ENCODE measurements at regions not wholly inside any gene's neighbourhood (a gene's known extent, or its start where the extent isn't known, plus 50 kb on each side); places are given as distances from the start of the nearest gene placed in this dataset.

DNA sequence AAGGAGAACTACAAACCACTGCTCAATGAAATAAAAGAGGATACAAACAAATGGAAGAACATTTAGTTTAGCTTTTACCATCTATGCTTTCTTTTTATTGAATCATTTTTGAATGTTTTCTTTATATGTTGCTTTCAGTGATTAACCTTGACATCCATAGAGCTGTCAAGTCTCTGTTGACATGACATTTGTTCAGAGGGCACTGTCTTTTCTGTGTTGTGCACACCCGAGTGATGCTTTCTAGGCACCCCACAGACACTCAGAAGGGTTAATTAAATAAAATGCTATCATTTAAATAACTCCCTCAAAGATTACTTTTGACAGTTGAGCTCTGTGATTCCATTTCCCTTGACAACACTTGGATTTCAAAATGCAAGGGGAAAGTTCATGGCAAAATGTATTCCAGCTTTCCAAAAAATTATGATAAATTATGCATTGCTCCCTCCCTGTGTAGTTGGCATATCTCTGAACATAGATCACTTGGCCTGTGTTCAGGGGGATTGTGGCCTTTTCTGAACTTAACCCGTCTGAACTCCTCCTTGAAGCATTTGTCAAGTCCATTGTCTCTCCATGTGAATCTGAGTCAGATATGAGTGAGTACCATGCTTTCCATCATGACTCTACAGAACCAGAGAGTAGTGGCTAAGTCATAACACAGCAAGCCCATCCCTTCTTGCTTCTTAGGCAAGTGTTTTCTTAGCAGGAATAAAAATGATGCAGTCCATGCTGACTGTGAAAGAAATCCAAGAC lies 372.6 kb downstream of the RPRM start:
- TF ChIP-seq, protein P1, sequence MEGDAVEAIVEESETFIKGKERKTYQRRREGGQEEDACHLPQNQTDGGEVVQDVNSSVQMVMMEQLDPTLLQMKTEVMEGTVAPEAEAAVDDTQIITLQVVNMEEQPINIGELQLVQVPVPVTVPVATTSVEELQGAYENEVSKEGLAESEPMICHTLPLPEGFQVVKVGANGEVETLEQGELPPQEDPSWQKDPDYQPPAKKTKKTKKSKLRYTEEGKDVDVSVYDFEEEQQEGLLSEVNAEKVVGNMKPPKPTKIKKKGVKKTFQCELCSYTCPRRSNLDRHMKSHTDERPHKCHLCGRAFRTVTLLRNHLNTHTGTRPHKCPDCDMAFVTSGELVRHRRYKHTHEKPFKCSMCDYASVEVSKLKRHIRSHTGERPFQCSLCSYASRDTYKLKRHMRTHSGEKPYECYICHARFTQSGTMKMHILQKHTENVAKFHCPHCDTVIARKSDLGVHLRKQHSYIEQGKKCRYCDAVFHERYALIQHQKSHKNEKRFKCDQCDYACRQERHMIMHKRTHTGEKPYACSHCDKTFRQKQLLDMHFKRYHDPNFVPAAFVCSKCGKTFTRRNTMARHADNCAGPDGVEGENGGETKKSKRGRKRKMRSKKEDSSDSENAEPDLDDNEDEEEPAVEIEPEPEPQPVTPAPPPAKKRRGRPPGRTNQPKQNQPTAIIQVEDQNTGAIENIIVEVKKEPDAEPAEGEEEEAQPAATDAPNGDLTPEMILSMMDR (IDR thresholded peaks at IDR 0.05; ENCODE audit: insufficient read depth, low read length, poor library complexity, severe bottlenecking), result no peak
- DNase-seq (ENCODE audit: low read depth), result no peak
- no peak overlapping the region for H3K4me3 ChIP-seq (ENCODE audit: low read depth, low read length)
- H3K36me3 ChIP-seq (ENCODE audit: control insufficient read depth, insufficient read depth, low read length), result no peaks in the 10 kb centered on the region
- no peaks in the 10 kb centered on the region for H3K27me3 ChIP-seq (ENCODE audit: control insufficient read depth, insufficient read depth, low read length)

DNA sequence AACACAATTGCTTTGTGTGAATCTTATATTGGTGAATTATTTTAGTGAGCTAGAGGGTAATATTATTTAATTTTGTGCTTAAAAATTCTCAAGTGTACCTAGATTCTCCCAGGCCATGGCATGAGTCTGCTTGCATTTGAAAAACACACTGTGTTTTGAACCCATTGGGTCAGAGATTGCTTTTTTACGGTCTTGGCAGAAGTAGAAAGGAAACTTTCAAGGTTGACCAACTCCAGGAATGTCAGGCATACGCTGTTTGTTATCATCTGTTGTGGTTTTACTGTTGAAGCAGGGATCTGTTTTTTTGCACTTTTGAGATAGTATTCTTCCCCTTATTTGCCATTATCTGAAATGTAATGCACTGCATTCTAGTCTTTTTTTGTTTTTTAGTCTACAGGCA lies 377.4 kb downstream of the RPRM start:
- TF ChIP-seq, protein P1 (IDR thresholded peaks at IDR 0.05; ENCODE audit: insufficient read depth, low read length, poor library complexity, severe bottlenecking), result no peak
- H3K27me3 ChIP-seq (ENCODE audit: control insufficient read depth, insufficient read depth, low read length), result no peaks in the 10 kb centered on the region
- DNase-seq (ENCODE audit: low read depth), result peak; percentile 63
- no peaks in the 10 kb centered on the region for H3K36me3 ChIP-seq (ENCODE audit: control insufficient read depth, insufficient read depth, low read length)
- no peak overlapping the region for H3K4me3 ChIP-seq (ENCODE audit: low read depth, low read length)

DNA sequence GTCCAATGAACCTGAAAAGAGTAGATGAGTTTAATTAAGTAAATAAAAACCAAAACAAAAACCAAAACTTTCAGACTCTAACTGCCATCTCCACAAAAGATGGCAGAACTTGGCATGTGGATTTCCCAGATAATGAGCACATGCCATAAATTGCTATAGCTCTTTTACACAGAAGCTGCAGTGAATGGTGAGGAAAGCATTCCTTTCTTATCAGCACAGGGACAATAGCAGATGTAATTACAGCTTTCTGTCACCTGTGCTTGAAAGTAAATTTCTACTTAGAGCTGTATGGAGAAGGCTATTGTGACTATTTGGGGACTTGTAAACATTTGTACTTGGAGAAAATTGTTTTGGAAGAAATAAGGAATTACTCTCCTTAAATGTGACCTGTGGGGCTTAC lies 378.4 kb downstream of the RPRM start:
- Histone ChIP-seq H3K36me3 (ENCODE audit: control insufficient read depth, insufficient read depth, low read length) (no peaks in the 10 kb centered on the region), H3K27me3 (ENCODE audit: control insufficient read depth, insufficient read depth, low read length) (no peaks in the 10 kb centered on the region), H3K4me3 (ENCODE audit: low read depth, low read length) (no peak overlapping the region)
- no peak for DNase-seq (ENCODE audit: low read depth)
- TF ChIP-seq, protein P1 (IDR thresholded peaks at IDR 0.05; ENCODE audit: insufficient read depth, low read length, poor library complexity, severe bottlenecking), result no peak

DNA sequence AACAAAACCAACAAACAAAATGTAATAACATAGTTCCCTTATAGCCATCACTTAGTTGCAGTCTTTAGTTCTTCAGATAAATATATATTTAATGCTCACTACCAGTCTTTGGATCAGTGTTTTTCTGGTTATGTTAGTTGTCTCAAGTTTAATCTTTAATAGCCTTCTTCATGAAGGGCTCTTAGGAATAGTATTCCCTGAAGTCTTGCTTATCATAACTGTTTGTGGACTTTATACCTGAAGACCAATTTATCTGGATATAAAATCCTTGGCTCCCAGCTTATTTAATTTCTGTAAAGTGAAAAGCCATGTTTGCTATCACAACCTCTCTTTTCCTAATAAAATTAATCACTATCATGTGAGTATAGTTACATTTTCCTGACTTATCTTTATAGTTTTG lies 379.7 kb downstream of the ARL6IP6 start:
- no peak for DNase-seq (ENCODE audit: low read depth)
- H3K27me3 ChIP-seq (ENCODE audit: control insufficient read depth, insufficient read depth, low read length), result no peaks in the 10 kb centered on the region
- no peaks in the 10 kb centered on the region for H3K36me3 ChIP-seq (ENCODE audit: control insufficient read depth, insufficient read depth, low read length)
- TF ChIP-seq, protein P1 (IDR thresholded peaks at IDR 0.05; ENCODE audit: insufficient read depth, low read length, poor library complexity, severe bottlenecking), result no peak
- no peak overlapping the region for H3K4me3 ChIP-seq (ENCODE audit: low read depth, low read length)

DNA sequence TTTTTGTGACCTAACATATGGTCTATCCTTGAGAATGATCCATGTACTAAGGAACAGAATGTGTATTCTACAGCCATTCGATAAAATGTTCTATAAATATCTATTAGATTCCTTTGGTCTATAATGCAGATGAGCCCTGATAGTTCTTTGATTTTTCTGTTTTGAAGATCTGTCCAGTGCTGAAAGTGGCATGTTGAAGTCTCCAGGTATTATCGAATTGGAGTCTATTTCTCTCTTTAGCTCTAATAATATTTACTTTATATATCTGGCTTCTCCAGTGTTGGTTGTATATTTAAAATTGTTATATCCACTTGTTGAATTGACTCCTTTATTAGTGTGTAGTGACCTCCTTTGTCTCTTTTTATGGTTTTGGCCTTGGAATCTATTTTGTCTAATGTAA lies 377.9 kb downstream of the ARL6IP6 start:
- TF ChIP-seq, protein P1 (IDR thresholded peaks at IDR 0.05; ENCODE audit: insufficient read depth, low read length, poor library complexity, severe bottlenecking), result no peak
- no peak overlapping the region for H3K4me3 ChIP-seq (ENCODE audit: low read depth, low read length)
- no peaks in the 10 kb centered on the region for H3K36me3 ChIP-seq (ENCODE audit: control insufficient read depth, insufficient read depth, low read length)
- no peaks in the 10 kb centered on the region for H3K27me3 ChIP-seq (ENCODE audit: control insufficient read depth, insufficient read depth, low read length)
- DNase-seq (ENCODE audit: low read depth), result no peak

DNA sequence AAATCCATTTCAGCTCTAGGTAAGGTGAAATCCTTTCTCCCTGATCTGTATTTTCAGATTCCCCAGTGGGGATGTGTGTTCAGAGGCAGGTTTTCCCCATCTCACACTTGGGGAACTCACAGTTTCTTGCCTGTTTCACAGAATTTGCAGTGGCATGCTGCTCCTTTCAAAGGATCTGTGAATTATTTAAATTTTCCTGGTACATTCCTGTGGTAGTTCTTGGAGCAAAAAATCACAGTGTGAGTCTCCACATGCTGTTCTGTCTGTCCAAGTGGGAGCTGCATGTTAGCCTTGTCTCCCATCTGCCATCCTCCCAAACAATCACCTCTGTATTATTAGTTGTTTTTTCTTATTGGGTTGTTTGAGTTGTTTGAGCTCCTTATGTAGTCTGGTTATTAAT lies 372.9 kb downstream of the ARL6IP6 start:
- no peak overlapping the region for H3K4me3 ChIP-seq (ENCODE audit: low read depth, low read length)
- no peaks in the 10 kb centered on the region for H3K36me3 ChIP-seq (ENCODE audit: control insufficient read depth, insufficient read depth, low read length)
- H3K27me3 ChIP-seq (ENCODE audit: control insufficient read depth, insufficient read depth, low read length), result no peaks in the 10 kb centered on the region
- no peak for DNase-seq (ENCODE audit: low read depth)
- TF ChIP-seq, protein P1 (IDR thresholded peaks at IDR 0.05; ENCODE audit: insufficient read depth, low read length, poor library complexity, severe bottlenecking), result no peak

Measured in kidney epithelial cell (primary cell).